ENCODE measurements at regions not wholly inside any gene's neighbourhood (a gene's known extent, or its start where the extent isn't known, plus 50 kb on each side); places are given as distances from the start of the nearest gene placed in this dataset.

- DNase-seq: no peak
- TF ChIP-seq POLR2A (IDR thresholded peaks at IDR 0.05) (no peak), CTCF (IDR thresholded peaks at IDR 0.05) (no peak)
- H3K9me3 ChIP-seq: no peaks in the 10 kb centered on the region
- H3K4me1 ChIP-seq: no peaks in the 10 kb centered on the region
- no peaks in the 10 kb centered on the region for H3K36me3 ChIP-seq
- H3K27me3 ChIP-seq: no peaks in the 10 kb centered on the region
- no peak overlapping the region for H3K4me3 ChIP-seq
- no peak overlapping the region for H3K27ac ChIP-seq
Measured at GRCh38 chr2:80706541-80706940, 402.0 kb upstream of the LRRTM1 start.

GRCh38 chr2:80703532-80703931, 399.0 kb upstream of the LRRTM1 start:
- H3K36me3 ChIP-seq: no peaks in the 10 kb centered on the region
- H3K4me3 ChIP-seq: no peak overlapping the region
- no peaks in the 10 kb centered on the region for H3K4me1 ChIP-seq
- H3K9me3 ChIP-seq: no peaks in the 10 kb centered on the region
- no peak for TF ChIP-seq CTCF (IDR thresholded peaks at IDR 0.05)
- no peak for TF ChIP-seq POLR2A (IDR thresholded peaks at IDR 0.05)
- H3K27ac ChIP-seq: no peak overlapping the region
- H3K27me3 ChIP-seq: no peaks in the 10 kb centered on the region
- DNase-seq: no peak

GRCh38 chr2:80700961-80701360, 396.4 kb upstream of the LRRTM1 start:
- DNase-seq: no peak
- no peaks in the 10 kb centered on the region for H3K36me3 ChIP-seq
- H3K4me3 ChIP-seq: no peak overlapping the region
- TF ChIP-seq CTCF (IDR thresholded peaks at IDR 0.05) (no peak), POLR2A (IDR thresholded peaks at IDR 0.05) (no peak)
- no peaks in the 10 kb centered on the region for H3K4me1 ChIP-seq
- no peaks in the 10 kb centered on the region for H3K27me3 ChIP-seq
- no peak overlapping the region for H3K27ac ChIP-seq
- H3K9me3 ChIP-seq: no peaks in the 10 kb centered on the region

Small RNA genes in the stretch of these regions (small RNA-seq; reads per million reads assigned to genes)
- 0 reads per million in 2 donors for gene AC013262.1
- gene AC138623.1: 0 reads per million in 2 donors
- 0 reads per million in 2 donors for gene RF00019
- 0 reads per million in 2 donors for gene RN7SL201P
- gene RNA5SP99: 0.06 to 0.18 reads per million in 2 donors
- gene RNU6-1312P: 0 reads per million in 2 donors
- 0 reads per million in 2 donors for gene RNU6-685P
- 0 reads per million in 2 donors for gene RPL37P10
